Mucosa of descending colon (tissue), 3 donors: ENCODE measurements at regions not wholly inside any gene's neighbourhood (a gene's known extent, or its start where the extent isn't known, plus 50 kb on each side); places are given as distances from the start of the nearest gene placed in this dataset.
"Not testable (repeated sequence)": the region's sequence is repeated elsewhere in the genome, so short reads cannot be mapped to it uniquely, and the experiment has no call there.

Experiments
- ATAC-seq: fragments of 200-7000 bp; cut with Tn5 transposase; one replicate; pipeline ENCODE4 v1.9.1; 2020; ENCODE audit warnings: mild to moderate bottlenecking, moderate library complexity
- DNase-seq, 3 donors: peaks; one replicate each; pipeline ENCODE4 v3.0.0-alpha.2; 2020
- H3K36me3 ChIP-seq: fragments of 200-600 bp; one replicate; pipeline ENCODE4 v1.8.0; 2021; ENCODE audit warnings: low read depth, mild to moderate bottlenecking
- H3K4me1 ChIP-seq: fragments of 200-600 bp; one replicate; pipeline ENCODE4 v1.8.0; 2021; ENCODE audit warnings: low read depth, mild to moderate bottlenecking
- H3K4me3 ChIP-seq: fragments of 200-600 bp; one replicate; pipeline ENCODE4 v1.8.0; 2021; ENCODE audit warnings: mild to moderate bottlenecking
- H3K9me3 ChIP-seq: fragments of 200-600 bp; one replicate; pipeline ENCODE4 v1.8.0; 2021; ENCODE audit warnings: mild to moderate bottlenecking
- CTCF ChIP-seq: fragments of 200-600 bp; IDR thresholded peaks from one replicate; pipeline ENCODE4 v1.8.0; 2022; ENCODE audit warnings: antibody characterized with exemption, mild to moderate bottlenecking
- intact Hi-C, 2 donors: fragments of 100-400 bp; cut with DNase I in 1 of 2; cut with micrococcal nuclease in 1 of 2; formaldehyde crosslinking; loops; one replicate each; pipeline versions ENCODE4 v1.11.0 to v1.11.1; 2022; cut with DNase I, micrococcal nuclease
- donor health status: DM: no; HTN: no; CAD: no; lungs with moderate emphysema.
- donor health status: DM: no; HTN: no; CAD: no.
- donor health status: DM: no; HTN: yes; CAD: no.

- TF ChIP-seq CTCF: no peak
- DNase-seq (no peak), ATAC-seq (no peak)
- no peak overlapping the region for H3K4me3 ChIP-seq
- no peaks in the 10 kb centered on the region for H3K9me3 ChIP-seq
- no peaks in the 10 kb centered on the region for H3K36me3 ChIP-seq
- H3K4me1 ChIP-seq: no peaks in the 10 kb centered on the region
- intact Hi-C loops: no loop called here
Measured at GRCh38 chr6:14569394-14569793, 451.8 kb downstream of the CD83 start.

GRCh38 chr6:14569874-14570273 is 452.3 kb downstream of the CD83 start:
- H3K4me1 ChIP-seq, H3K4me3 ChIP-seq, H3K9me3 ChIP-seq, DNase-seq, ATAC-seq, intact Hi-C loops, H3K36me3 ChIP-seq: not testable (repeated sequence)

DNA sequence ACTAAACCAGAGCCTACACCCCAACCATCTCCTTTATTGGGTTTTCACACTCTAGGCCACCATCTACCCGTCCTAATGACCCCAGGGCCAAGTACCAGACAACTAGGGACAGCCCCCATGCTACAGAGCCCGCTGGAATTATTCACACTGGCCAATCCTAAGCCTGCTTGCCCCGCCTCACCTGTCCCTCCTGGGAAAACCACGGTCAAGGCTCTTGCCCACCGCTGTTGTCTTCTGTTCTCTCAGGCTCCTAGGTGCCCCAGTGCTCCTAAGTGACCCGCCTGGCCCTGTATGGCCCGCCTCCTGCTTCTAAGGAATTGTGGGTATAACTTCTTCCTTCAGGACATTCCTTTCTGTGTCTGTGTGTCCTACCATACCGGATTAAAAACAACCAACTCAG is 453.4 kb downstream of the CD83 start:
- no peak overlapping the region for H3K4me3 ChIP-seq
- intact Hi-C loops: no loop called here
- no peak for ATAC-seq
- H3K9me3 ChIP-seq: no peaks in the 10 kb centered on the region
- H3K36me3 ChIP-seq: no peaks in the 10 kb centered on the region
- no peak for TF ChIP-seq CTCF
- no peak for DNase-seq
- H3K4me1 ChIP-seq: no peaks in the 10 kb centered on the region

DNA sequence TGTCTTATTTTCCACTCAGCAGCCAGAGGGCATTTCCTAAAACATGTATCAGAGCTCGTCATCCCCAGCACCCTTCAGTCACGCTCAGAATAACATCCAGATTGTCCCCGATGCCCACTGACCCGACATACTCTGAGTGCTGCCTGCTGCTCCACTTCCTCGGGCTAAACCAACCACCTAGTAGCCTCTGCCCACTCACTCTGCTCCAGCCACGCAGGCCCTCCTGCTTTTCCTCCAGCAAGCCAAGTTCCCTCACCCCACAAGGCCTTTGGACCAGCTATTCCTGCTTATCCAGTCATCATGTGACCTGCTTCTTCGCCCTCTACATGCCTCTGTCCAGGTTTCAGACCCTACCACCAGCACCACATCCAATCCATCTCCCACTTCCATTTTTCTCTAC is 454.2 kb downstream of the CD83 start:
- intact Hi-C loops: no loop called here

GRCh38 chr6:14573267-14573666 is 455.7 kb downstream of the CD83 start:
- Histone ChIP-seq H3K4me1 (no peaks in the 10 kb centered on the region), H3K4me3 (no peak overlapping the region), H3K9me3 (no peaks in the 10 kb centered on the region), H3K36me3 (no peaks in the 10 kb centered on the region)
- ATAC-seq: no peak
- no peak for DNase-seq
- intact Hi-C loops: no loop called here
- no peak for TF ChIP-seq CTCF

More for the DNA sequence above, 454.2 kb downstream of the CD83 start:
- ATAC-seq: no peak
- H3K4me1 ChIP-seq: no peaks in the 10 kb centered on the region
- H3K36me3 ChIP-seq: no peaks in the 10 kb centered on the region
- no peak for DNase-seq
- no peak for TF ChIP-seq CTCF
- no peaks in the 10 kb centered on the region for H3K9me3 ChIP-seq
- no peak overlapping the region for H3K4me3 ChIP-seq

- no peak for TF ChIP-seq CTCF
- intact Hi-C loops: no loop called here
- no peak for ATAC-seq
Measured at GRCh38 chr6:14573703-14574290, 456.2 kb downstream of the CD83 start.

More at GRCh38 chr6:14573703-14574290, 456.2 kb downstream of the CD83 start:
- no peaks in the 10 kb centered on the region for H3K36me3 ChIP-seq
- H3K9me3 ChIP-seq: no peaks in the 10 kb centered on the region
- no peak for DNase-seq
- no peak overlapping the region for H3K4me3 ChIP-seq
- no peaks in the 10 kb centered on the region for H3K4me1 ChIP-seq
